HL-60/S4 treated with retinoic acid at 250 ng/mL for 4 days and 3 days (cell line): ENCODE measurements at regions not wholly inside any gene's neighbourhood (a gene's known extent, or its start where the extent isn't known, plus 50 kb on each side); places are given as distances from the start of the nearest gene placed in this dataset.

Experiments used
- in situ Hi-C: fragments of 300-500 bp; cut with MboI; formaldehyde crosslinking; loops from 2 replicates; pipeline ENCODE4 v1.7.0; 2022; ENCODE audit warnings: low sequenced_read_pairs

DNA sequence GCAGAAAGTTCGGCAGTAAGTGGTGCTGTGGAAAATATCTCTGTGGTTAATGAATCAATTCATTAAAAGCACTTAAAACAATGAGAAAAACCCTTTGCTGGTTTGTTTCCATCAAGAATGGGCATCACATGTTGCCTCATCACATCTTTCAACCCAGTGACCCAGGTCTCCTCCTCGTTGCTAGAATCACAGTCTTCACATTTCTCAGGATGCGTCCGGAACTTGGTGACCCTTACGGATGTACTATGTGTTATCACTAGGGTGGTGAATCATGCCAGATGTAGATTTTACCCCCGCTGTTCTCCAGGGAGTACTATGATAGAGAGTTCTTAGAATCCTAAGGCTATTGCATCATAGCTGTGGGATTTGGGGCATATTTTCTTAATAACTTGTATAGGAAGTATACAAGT is 217.9 kb upstream of the KLF4 start:
- in situ Hi-C loops, result no loop called here

DNA sequence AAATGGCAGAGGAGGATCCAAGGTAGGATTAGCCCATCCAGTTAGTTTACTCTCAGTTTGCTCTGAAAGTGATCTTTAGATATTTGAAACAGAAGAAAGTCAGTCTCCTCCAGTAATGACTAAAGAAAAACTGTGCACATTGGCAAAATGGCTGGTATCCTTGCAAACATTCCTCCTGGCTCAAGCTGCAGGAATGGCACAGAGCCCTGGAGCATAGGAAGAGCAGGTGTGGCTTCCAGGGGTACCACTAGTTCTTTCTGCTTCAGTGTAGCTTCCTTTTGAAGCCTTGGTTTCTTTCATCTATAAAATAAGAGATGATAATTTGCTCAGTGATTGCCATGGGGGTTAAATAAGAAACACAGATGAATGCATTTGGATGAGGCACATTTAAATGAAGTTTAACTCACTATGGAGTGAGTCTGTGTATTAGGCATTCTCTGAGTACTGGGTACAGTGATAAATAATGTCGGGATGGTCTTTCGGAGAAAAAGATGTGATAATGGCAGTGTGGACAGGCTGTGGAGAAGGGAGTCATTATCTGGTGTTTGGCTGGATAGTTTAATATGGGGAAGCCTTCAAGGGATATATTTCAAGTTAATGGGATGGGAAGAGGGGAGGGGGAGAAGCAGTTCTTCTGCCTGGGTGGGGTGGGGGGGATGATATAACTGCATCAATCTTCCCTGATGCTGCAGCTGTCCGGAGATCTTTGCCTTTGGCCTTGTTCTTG is 217.3 kb upstream of the KLF4 start:
- in situ Hi-C loops, result no loop called here

DNA sequence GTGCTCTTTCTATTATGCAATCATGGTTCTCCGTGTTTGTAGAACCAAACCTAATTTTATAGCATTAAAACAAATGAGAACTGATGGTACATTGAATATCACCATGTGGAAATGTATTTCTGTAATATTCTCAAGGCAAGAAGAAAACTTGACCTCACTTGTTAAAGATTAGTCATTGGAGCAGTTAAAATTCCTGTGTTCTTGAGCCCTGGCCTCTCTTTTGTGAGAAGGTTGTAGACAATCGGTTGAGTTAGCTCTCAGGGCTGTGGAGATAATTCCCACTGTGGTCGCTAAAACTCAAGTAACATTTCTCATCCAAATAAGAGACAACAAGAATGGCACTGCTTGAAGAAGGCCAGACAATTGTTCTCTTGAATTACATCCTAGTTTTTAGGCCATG is 216.0 kb upstream of the KLF4 start:
- in situ Hi-C loops, result no loop called here

DNA sequence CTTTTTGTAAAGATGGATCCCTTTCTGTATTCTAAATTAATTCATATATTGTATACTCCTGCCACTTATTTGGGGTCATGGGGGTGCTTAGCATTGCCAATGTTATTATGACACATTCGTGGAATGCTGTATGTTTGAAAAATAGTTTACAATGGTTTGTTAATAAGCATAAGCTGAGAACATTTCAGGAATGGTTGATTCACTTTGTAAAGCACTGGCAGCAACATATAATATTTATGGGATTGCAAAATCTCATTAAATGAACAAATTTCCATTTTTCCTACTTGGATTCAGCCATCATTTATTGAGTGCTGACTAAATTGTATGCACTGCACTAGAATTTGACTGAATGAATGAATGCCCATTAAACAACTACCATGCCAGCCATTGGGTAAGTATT is 215.2 kb upstream of the KLF4 start:
- in situ Hi-C loops, result no loop called here

DNA sequence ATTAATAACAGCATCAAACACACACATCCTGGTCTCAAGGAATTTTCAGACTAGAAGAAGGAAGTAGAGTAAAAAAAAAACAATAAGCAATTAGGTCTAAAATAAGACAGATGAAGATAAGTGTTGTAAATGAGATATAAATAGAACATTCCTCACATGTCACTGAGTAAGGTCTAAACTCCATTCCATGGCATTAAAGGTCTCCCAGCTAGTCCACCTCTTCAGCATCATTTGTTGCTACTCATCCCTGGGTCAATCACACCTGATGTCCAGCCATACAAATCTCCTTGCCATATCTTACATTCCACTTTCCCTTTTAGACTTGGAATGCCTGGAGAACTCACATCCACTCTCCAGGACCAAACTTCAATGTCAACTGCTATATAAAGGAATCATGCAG is 214.1 kb upstream of the KLF4 start:
- in situ Hi-C loops, result no loop called here

DNA sequence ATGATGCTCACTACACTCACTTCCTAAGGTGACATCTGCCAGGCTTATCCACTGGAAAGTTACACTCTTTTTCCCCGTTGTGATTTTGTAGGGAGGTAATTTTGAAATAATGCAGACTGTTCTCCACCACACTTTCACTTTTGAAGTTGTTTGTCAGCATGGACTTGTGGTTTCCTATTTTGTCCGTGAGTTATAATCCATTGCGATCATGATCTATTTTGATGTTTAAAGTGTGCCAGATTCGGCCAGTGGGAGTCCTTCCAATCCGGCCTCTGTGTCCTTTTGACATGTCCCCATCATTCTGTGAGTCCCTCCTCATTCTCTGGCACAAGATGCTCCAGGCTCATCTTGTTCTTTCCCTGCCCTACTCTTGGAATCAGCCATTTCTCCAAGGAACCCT is 211.3 kb upstream of the KLF4 start:
- in situ Hi-C loops, result no loop called here

DNA sequence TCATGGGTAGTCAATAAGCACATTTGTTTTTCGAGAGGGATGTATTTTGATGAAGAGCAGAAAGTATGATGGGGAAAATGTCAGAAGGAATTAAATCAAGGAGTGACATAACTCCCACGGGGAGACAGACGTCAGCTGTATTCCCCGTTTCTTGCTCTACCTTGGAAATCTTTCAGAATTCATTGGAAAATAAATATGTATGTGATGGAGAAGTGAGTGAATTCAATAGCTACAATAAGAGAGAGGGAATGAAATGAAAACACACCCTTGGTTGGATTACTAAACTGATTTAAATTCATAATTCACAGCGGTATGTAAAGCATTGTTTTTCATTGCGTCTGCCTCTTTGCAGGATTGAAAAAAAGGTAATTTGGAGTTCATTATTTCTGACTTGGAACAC is 209.7 kb upstream of the KLF4 start:
- in situ Hi-C loops, result no loop called here

DNA sequence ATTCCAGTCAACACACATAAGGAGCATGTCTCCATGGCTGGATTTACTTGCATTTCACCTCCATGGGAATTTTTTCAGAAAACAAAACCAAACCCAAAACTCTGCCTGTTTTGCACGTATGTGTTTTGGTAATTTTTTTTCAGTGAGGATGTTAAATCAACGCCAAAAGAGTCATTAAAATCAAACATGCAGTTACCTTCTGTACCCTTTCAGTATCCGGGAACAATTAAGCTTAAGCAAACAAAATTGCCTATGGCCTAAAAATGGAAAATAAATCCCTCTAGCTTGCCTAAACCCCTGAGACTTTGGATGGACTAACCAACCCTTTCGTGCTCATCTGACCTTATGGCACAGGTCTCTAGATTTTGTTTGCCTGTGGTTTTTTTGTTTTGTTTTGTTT is 209.2 kb upstream of the KLF4 start:
- in situ Hi-C loops, result no loop called here

DNA sequence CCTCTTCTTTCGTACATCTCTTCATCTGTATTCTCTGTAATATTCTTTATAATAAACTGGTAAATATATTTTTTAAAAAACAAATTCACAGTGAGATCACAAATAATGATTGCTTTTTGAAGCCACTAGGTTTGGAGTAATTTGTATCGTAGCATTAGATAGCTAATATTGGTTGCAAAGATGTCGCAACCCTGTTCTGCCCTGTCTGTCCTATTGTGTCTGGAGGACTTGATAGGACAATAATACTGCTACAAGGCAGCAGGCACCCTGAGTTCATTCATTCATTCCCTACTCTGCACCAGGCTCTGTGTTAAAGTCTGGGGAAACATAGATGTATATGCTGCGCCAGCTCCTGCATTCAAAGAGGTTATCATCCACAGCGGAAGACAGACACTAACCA is 206.7 kb upstream of the KLF4 start:
- in situ Hi-C loops, result no loop called here

DNA sequence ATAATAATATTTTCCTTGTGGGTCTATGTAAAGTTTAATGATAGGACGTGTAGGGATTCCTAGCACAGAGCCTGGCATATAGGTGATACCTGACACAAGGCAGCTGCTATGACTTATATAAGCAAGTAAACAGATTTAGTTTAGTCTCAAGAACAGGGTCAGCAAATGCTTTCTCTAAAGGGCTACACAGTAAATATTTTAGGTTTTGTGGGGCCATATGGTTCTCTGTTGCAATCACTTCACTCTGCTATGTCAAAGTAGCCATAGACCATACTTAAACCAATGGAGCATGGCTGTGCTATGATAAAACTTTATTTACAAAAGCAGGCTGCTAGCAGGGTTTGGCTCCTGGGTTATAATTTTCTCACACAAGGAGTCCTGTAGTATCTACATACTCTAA is 204.8 kb upstream of the KLF4 start:
- in situ Hi-C loops, result no loop called here

DNA sequence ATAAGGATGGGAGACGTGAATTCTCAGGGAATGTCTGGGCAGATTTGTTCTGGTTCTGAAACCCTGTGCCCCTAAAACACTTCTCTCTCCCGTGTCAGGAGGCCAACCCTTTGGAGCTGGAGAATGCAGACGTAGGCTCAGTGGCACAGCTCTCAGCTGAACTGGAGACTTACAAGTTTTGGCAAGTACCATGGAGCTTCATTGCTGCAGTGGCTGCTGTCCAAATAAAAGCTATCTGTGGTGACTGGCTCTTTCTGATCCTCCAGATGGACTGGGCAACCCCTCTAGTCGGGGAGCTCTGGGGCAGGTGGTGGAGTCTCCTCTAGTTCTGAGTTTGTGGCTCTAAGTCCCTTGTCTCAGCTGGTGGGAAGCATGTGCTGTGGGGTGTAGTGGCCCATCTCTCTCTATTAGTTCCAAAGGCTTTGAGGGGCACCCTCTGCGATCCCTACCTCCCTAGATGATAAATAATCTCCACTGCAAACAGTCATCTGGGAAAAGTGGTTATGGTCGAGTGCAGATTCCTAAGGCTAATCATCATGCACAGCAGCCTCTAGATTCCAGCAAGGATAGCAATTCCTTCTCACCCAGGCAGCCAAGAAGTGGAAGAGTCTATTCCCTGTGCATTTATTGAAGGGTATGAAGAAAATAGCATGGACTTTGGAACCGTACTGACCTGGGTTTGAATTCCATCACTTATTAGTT is 204.2 kb upstream of the KLF4 start:
- in situ Hi-C loops, result no loop called here

DNA sequence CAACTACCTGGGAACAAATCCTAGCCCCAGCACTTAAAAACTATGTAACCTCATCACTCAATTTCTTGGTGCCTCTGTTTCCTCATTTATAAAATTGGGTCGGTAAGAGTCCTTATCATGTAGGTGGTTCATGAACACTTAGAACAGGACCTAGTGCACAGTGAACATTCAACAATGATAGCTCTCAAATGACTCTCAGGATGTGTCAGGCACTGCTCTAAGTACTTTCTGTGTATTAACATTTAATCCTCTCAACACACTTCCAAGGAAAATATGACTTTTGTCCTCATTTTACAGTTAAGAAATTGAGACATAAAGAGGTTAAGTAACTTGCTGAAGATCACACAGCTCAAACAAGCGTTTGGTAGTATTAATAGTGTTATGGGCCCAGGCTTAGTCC is 202.1 kb upstream of the KLF4 start:
- in situ Hi-C loops, result no loop called here

DNA sequence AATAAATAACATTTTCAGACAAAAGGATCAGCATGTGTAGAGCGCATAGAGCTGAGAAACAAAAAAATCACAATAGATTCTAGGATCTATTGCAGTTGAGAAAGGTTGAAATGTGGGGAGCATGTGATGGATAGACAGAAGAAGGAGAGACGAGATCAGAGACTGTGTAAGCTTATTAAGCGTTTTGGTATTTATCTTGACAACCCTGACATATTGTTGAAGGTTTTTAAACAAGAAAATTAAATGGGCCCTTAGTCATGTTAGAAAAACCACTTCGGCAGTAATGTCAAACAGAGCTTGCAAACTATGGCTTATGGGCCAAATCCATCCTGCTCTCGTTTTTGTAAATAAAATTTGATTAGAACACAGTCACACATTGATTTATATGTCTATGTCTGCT is 200.5 kb upstream of the KLF4 start:
- in situ Hi-C loops, result no loop called here

DNA sequence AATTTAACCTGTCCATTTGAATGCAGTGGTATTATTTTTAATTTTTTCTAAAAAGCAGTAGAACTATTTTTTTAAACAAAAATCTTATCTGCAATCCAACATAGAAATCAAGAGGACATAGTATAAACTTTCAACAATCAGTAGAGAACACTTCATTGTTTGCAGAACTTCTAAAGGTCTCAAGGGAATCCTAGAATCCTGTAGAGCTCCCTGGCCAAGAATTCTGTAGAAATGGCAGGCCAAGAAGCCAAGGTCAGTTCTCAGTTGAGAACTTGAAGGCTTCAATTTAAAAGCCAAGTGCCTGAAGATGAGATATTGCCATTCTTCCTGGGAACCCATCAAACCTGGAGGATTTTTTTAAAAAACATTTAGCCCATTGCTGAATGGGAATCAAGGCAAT is 199.2 kb upstream of the KLF4 start:
- in situ Hi-C loops, result no loop called here

DNA sequence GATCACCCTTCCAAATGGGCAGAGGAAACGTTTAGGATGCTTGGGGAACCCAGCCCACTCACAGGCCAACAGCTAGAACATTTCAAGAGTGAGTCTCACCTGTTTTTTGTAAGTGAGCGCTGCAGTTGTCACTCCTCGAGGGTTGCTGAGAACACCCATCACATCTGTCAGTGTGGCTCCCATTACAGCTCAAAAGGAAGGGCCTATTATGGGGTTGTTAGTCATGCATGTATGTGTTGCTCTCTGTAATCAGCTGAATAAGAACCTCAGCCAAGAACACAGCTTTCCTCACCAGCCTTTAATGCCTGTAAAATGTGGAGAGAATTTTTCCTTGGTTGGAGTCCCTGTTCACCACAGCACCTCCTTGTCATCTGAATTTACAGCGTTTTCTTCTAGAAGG is 196.3 kb upstream of the KLF4 start:
- in situ Hi-C loops, result no loop called here

DNA sequence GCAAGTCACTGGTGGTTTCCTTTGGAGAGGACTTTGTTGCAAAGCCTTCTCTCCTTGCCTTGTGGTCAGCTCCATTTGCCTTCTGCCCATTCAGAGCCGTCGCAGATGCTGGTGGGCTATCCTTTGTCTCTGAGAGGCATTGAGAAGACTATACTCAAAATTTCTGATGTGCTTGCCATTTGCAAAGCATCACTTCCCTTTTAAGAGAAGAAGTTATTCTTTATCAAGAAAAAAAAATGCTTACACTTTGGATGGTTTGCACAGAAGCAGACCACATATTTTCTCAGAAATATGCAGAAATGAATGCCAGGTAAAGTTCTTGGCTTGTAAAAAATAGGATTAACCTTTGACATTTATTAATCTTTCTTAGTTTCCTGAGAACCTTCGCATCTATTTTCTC is 195.8 kb upstream of the KLF4 start:
- in situ Hi-C loops, result no loop called here

DNA sequence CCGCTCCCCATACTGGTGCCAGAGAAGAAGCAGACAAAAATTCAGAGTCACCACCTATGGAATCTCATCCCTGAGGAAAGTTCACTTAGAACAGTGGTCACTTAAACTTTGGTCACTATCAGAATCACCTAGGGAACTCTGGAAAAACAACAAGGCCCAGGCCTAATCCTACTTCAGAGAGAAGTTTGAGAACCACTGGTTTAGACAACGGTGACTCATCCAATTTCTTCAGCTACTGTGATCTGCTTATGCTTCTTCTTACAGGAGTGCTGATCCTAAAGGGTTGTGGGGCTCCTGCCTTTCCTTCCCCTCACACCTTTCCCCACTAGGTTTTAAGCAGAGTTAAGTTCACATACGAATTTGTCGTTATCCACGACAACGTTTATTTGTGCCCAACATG is 194.7 kb upstream of the KLF4 start:
- in situ Hi-C loops, result no loop called here

DNA sequence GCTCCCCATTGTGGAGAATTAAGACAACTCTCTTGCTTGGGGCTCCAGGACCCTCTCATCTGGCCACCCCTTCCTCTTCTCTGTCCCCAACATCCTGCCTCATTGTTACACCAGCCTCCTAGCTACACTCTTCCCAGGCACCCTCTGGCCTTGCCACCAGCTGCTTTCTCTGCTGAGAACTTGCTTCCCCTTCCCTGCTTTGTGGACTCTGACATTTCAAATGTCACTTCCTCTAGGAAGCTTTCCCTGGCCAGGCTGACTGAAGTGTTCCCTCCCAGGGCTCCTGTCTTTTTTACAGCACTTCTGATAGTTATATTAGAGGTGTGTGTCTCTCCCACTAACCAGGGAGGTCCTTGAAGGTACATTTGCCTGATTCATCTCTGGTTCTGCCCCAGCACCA is 194.0 kb upstream of the KLF4 start:
- in situ Hi-C loops, result no loop called here

DNA sequence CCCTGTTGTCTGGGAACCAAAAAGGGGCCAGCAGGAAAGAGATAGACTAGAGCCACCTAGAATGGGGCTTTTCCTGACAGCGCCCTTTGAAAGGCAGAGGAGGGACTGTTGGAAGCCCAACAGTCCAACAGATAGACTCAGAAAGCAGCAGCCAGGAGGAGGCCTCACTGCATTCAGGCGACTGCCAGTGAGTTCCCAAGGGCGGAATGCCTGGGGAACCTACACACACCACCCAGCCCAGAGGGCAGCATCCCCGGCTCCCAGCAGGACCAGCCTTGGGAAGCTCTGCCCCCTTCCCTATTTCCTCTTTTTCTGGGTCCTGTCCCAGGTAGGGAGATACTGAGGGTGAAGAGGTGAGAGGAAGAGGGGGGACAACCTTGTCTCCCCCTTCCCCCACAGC is 192.4 kb upstream of the KLF4 start:
- in situ Hi-C loops, result no loop called here

DNA sequence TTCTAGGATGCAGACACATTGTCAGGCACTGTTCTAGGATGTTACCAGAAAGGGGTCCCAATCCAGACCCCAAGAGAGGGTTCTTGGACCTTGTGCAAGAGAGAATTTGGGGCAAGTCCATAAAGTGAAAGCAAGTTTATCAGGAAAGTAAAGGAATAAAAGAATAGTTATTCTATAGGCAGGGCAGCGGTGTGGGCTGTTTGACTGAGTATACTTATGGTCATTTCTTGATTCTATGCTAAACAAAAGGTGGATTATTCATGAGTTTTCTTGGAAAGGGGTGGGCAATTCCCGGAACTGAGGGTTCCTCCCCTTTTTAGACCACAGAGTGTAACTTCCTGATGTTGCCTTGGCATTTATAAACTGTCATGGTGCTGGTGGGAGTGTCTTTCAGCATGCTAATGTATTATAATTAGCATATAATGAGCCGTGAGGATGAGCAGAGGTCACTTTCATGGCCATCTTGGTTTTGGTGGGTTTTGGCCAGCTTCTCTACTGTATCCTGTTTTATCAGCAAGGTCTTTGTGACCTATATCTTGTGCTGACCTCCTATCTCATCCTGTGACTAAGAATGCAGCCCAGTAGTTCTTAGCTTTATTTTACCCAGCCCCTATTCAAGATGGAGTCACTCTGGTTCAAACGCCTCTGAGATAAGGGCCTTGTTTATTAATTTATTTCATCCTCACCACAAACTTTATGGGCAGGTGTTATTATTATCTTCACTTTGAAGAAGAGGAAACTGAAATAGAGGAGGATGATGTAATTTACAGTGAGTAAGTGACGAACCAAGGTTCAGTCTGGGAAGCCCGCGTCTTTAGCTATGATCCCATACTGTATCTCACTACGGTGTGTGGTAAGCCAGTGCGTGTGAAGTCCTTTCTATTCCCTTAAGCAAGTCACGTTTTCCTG is 186.0 kb upstream of the KLF4 start:
- in situ Hi-C loops, result no loop called here

DNA sequence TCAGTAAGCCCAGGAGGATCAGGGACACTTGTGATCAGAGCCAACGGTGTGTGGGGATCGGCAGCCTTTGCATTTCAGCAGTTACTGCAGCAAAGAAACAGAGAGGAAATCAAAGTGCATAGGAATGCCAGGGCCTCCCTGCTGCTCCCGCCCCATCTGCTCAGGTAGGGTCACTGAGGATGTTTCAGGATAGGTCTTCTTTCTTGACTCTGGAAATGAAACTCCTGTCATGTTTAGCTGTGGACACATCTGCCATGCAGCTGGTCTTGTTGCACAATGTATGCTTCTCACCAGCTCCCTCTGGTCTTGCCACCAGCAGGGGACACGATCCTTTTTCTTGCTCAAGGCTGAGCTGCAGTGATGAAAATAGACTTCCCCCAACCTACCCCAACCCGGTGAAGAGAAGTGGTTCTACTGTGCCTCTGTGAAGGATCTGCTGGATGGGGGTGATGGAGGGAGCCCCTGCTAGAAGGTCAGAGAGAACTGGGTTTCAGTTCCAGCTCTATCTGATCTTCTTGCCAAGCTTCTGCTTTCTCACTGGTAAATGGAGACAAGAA is 185.2 kb upstream of the KLF4 start:
- in situ Hi-C loops, result no loop called here
